WTC11 (cell line): ENCODE measurements at regions not wholly inside any gene's neighbourhood (a gene's known extent, or its start where the extent isn't known, plus 50 kb on each side); places are given as distances from the start of the nearest gene placed in this dataset.

Source experiments
- CTCF ChIP-seq: fragments of 200-600 bp; IDR thresholded peaks from 2 replicates; pipeline ENCODE4 v1.8.0; 2022; ENCODE audit warnings: antibody characterized with exemption
- GRHL2 ChIP-seq: fragments of 250-450 bp; sonication (Bioruptor Pico); IDR thresholded peaks from 2 replicates; pipeline ENCODE4 v1.8.0; 2022; ENCODE audit warnings: mild to moderate bottlenecking, moderate library complexity; ENCODE audit not compliant: insufficient replicate concordance, severe bottlenecking
- IRF2 ChIP-seq: sonication (generic); formaldehyde crosslinking; IDR thresholded peaks from 2 replicates; pipeline ENCODE4 v1.8.0; 2022; ENCODE audit warnings: low read depth, missing genetic modification reagents, borderline replicate concordance
- NR1H2 ChIP-seq: sonication (generic); formaldehyde crosslinking; IDR thresholded peaks from 2 replicates; pipeline ENCODE4 v1.9.0; 2021; ENCODE audit warnings: mild to moderate bottlenecking, moderate library complexity, missing genetic modification reagents
- SP1 ChIP-seq: sonication (generic); formaldehyde crosslinking; conservative IDR thresholded peaks from 2 replicates; pipeline ENCODE4 v1.8.1; 2022; ENCODE audit warnings: missing genetic modification reagents
- USF2 ChIP-seq: sonication (generic); formaldehyde crosslinking; IDR thresholded peaks from 2 replicates; pipeline ENCODE4 v1.8.1; 2023; ENCODE audit warnings: mild to moderate bottlenecking, missing genetic modification reagents, moderate library complexity
- ZMAT4 ChIP-seq: fragments of 250-450 bp; sonication (Bioruptor Pico); IDR thresholded peaks from 2 replicates; pipeline ENCODE4 v1.9.0; 2021; ENCODE audit warnings: mild to moderate bottlenecking
- ZNF416 ChIP-seq: fragments of 250-450 bp; sonication (Bioruptor Pico); IDR thresholded peaks from 2 replicates; pipeline ENCODE4 v1.9.0; 2021; ENCODE audit warnings: mild to moderate bottlenecking, inconsistent platforms
- ZNF671 ChIP-seq: fragments of 250-450 bp; sonication (Bioruptor Pico); IDR thresholded peaks from 2 replicates; pipeline ENCODE4 v1.8.0; 2021; ENCODE audit warnings: mild to moderate bottlenecking

- no peak for TF ChIP-seq ZNF416
- no peak for TF ChIP-seq ZNF671 (CRISPR knock-in tag)
- no peak for TF ChIP-seq CTCF
- TF ChIP-seq USF2 (CRISPR knock-in tag), result no peak
- TF ChIP-seq SP1 (CRISPR knock-in tag), result no peak
- no peak for TF ChIP-seq NR1H2 (CRISPR knock-in tag)
- TF ChIP-seq GRHL2, result no peak
- no peak for TF ChIP-seq ZMAT4 (CRISPR knock-in tag)
- no peak for TF ChIP-seq IRF2
Observed at GRCh38 chr4:14125375-14126129, 498.0 kb upstream of the BOD1L1 start.
